Endothelial cell of umbilical vein (primary cell): ENCODE measurements at regions not wholly inside any gene's neighbourhood (a gene's known extent, or its start where the extent isn't known, plus 50 kb on each side); places are given as distances from the start of the nearest gene placed in this dataset.

Experiments used
- CTCF ChIP-seq, 2 donors: IDR thresholded peaks; 1 replicate in 1 of 2; 2 replicates in 1 of 2; pipeline ENCODE4 v1.5.1; 2011; ENCODE audit warnings: low read length in 2 of 2, mild to moderate bottlenecking in 2 of 2, moderate library complexity in 2 of 2, control low read depth in 1 of 2, inconsistent platforms in 1 of 2, low read depth in 1 of 2; ENCODE audit not compliant: insufficient read depth in 1 of 2; ENCODE audit errors: extremely low read depth in 1 of 2
- EZH2 ChIP-seq: IDR thresholded peaks from 2 replicates; pipeline ENCODE4 v1.6.1; 2012; ENCODE audit warnings: borderline replicate concordance, low read depth, mild to moderate bottlenecking, moderate library complexity, low read length, inconsistent platforms; ENCODE audit not compliant: severe bottlenecking
- POLR2A ChIP-seq: IDR thresholded peaks from 2 replicates; pipeline ENCODE4 v1.6.1; 2012; ENCODE audit warnings: low read depth, mild to moderate bottlenecking, control low read depth, low read length
- POLR2AphosphoS5 ChIP-seq: IDR thresholded peaks from 2 replicates; pipeline ENCODE4 v1.6.1; 2012; ENCODE audit warnings: low read depth, mild to moderate bottlenecking, control low read depth, low read length, moderate library complexity; ENCODE audit not compliant: insufficient read depth

- TF ChIP-seq POLR2AphosphoS5 = no peak
- TF ChIP-seq CTCF (IDR thresholded peaks at IDR 0.05; ENCODE audit: extremely low read depth in 1 of 2, insufficient read depth in 1 of 2, low read depth in 1 of 2, low read length in 2 of 2) = no peak
- TF ChIP-seq POLR2A = no peak
- no peak for TF ChIP-seq EZH2
These were observed 305.9 kb upstream of the CAMK1G start for GRCh38 chr1:209277662-209278061.
